Immature natural killer cell (primary cell): ENCODE measurements at regions not wholly inside any gene's neighbourhood (a gene's known extent, or its start where the extent isn't known, plus 50 kb on each side); places are given as distances from the start of the nearest gene placed in this dataset.

Source experiments
- DNase-seq, 3 donors: peaks; one replicate each; pipeline ENCODE4 v3.0.0; 2022; ENCODE audit warnings: mixed read lengths in 1 of 3
- H3K27ac Mint-ChIP-seq, 6 donors: one replicate each; pipeline ENCODE4 v1.8.0; 2020; ENCODE audit warnings: mixed read lengths in 6 of 6, mild to moderate bottlenecking in 5 of 6, inconsistent platforms in 4 of 6, moderate library complexity in 3 of 6
- H3K27me3 Mint-ChIP-seq, 3 donors: one replicate each; pipeline ENCODE4 v1.8.0; 2020 to 2021; ENCODE audit warnings: low read depth in 3 of 3, mild to moderate bottlenecking in 3 of 3, mixed read lengths in 3 of 3, moderate library complexity in 3 of 3, inconsistent platforms in 1 of 3
- H3K36me3 Mint-ChIP-seq, 3 donors: one replicate each; pipeline ENCODE4 v1.8.0; 2020; ENCODE audit warnings: mixed read lengths in 3 of 3, inconsistent platforms in 2 of 3, mild to moderate bottlenecking in 2 of 3
- H3K4me1 Mint-ChIP-seq, 2 donors: one replicate each; pipeline ENCODE4 v1.8.0; 2020; ENCODE audit warnings: inconsistent platforms in 2 of 2, mild to moderate bottlenecking in 2 of 2, mixed read lengths in 2 of 2, moderate library complexity in 1 of 2
- H3K4me3 Mint-ChIP-seq, 5 donors: one replicate each; pipeline ENCODE4 v1.8.0; 2020; ENCODE audit warnings: mild to moderate bottlenecking in 5 of 5, mixed read lengths in 5 of 5, inconsistent platforms in 3 of 5, moderate library complexity in 3 of 5
- H3K9me3 Mint-ChIP-seq, 6 donors: one replicate each; pipeline ENCODE4 v1.8.0; 2020; ENCODE audit warnings: mild to moderate bottlenecking in 6 of 6, mixed read lengths in 6 of 6, inconsistent platforms in 4 of 6, moderate library complexity in 3 of 6

DNA sequence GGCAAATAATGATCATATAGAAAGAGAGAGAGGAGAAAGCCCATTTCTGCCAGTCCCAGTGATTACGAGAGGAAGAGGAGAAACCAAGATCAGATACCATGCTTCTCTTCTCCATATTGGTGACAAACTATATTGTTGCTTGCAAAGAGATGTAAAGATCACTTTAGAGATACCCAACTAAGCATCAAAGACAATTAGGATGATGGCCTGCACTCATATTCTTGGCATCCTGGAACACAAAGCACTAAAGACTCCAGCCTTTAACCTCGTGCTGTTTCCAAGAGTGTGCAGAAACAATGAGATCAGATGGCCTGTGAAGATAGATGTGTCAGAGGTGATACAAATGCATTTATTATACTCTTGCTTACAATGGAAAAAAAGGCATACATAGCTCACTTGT, 170.7 kb upstream of the TP63 start:
- peaks cover 0 to 5% (median 0%) of the 10 kb centered on the region in 3 donors for H3K36me3 Mint-ChIP-seq
- H3K4me3 Mint-ChIP-seq, result no peak overlapping the region
- H3K4me1 Mint-ChIP-seq, result no peaks in the 10 kb centered on the region
- H3K27me3 Mint-ChIP-seq, result peaks cover 0 to 5% (median 2%) of the 10 kb centered on the region in 3 donors
- DNase-seq, result no peak
- H3K27ac Mint-ChIP-seq, result no peak overlapping the region
- H3K9me3 Mint-ChIP-seq, result peaks cover 0 to 11% (median under 1%) of the 10 kb centered on the region in 6 donors

DNA sequence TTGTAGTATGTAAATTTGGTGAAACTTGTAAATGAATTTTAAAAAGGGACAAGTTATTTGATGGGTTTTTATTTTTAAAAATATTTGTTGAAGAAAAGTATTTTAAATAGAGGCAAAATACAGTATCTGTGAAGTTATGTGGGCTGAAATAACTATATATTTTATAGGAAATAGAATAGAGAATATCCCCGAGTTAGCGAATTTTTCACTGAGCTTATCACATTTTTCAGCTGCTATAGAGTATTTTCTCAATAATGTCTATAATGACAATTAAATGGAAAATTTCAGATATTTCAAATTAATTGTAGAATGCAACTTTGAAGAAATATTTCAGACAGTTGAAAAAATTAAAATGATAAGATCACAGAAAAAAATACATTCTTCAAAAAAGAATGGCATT, 166.4 kb upstream of the TP63 start:
- H3K9me3 Mint-ChIP-seq, result peaks cover 0 to 4% (median 0%) of the 10 kb centered on the region in 6 donors
- no peak overlapping the region for H3K27ac Mint-ChIP-seq
- H3K4me3 Mint-ChIP-seq, result no peak overlapping the region
- DNase-seq, result no peak
- H3K27me3 Mint-ChIP-seq, result peaks cover 0 to 6% (median 3%) of the 10 kb centered on the region in 3 donors
- H3K4me1 Mint-ChIP-seq, result no peaks in the 10 kb centered on the region
- no peaks in the 10 kb centered on the region for H3K36me3 Mint-ChIP-seq

DNA sequence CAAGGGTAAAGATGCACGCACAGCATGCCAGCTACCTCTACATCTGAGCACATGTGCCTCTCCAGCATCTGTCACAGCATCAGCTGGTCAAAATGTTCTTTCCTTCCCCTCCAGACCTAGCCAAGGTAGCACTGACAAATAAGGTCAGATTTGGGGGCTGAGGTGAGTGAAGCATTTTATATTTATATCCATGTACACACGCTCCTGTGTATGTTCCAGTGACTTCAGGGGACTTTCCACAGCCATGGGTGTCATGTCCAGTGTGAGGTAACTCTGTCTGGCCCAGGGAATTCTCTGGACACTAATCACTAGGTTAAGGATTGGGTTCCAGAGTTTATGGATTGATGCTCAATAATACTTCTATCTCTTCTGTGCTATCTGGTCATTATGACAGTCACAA, 165.2 kb upstream of the TP63 start:
- H3K9me3 Mint-ChIP-seq, result peaks cover 0 to 4% (median 0%) of the 10 kb centered on the region in 6 donors
- DNase-seq, result no peak
- H3K27ac Mint-ChIP-seq, result no peak overlapping the region
- H3K27me3 Mint-ChIP-seq, result peaks cover 0 to 6% (median 2%) of the 10 kb centered on the region in 3 donors
- H3K4me1 Mint-ChIP-seq, result no peaks in the 10 kb centered on the region
- H3K4me3 Mint-ChIP-seq, result no peak overlapping the region
- H3K36me3 Mint-ChIP-seq, result no peaks in the 10 kb centered on the region

DNA sequence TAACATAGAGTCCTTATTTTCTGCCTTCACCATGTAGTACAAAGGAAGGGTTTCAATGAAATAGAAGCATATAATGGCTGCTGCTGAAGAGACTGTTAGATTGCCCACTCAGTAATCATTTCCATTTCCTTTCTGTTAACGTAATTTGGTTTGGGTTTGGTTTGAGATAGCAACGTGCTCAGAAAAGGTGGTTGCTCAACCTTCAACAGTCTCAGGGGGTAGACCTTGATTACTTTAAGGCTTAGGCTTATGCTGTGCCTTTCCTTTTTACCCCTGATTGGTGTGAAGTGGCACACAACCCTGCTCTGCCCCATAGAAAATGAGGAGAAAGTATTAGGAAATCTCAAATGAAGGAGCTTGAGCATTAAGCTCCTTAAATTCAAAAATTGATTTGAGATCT, 163.7 kb upstream of the TP63 start:
- Mint-ChIP-seq H3K4me3 (no peak overlapping the region), H3K4me1 (no peaks in the 10 kb centered on the region), H3K9me3 (peaks cover 0 to 2% (median 0%) of the 10 kb centered on the region in 6 donors), H3K27me3 (peaks cover 0 to 6% (median 2%) of the 10 kb centered on the region in 3 donors), H3K27ac (no peak overlapping the region), H3K36me3 (no peaks in the 10 kb centered on the region)
- no peak for DNase-seq

DNA sequence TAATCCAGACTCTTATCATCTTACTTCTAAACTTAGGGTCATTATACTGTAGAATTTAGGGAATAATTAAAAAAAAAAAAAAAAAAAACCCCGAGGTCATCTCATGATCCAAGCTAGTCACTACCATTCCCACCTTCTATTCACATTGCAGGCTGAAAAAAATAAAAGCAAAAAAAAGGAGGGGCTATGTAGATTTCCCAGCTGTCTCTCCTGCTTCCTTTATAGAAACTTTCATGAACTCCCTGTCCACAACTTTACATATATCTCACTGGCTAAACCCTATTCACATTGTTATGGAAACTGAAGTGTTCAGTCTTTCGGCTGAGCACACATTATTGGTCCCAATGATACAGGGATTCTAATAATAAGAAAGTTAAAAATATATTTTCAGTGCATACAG, 156.2 kb upstream of the TP63 start:
- H3K4me3 Mint-ChIP-seq, result no peak overlapping the region
- H3K9me3 Mint-ChIP-seq, result peaks cover 0 to 5% (median 0%) of the 10 kb centered on the region in 6 donors
- peaks cover 0 to 2% (median 0%) of the 10 kb centered on the region in 3 donors for H3K27me3 Mint-ChIP-seq
- H3K4me1 Mint-ChIP-seq, result no peaks in the 10 kb centered on the region
- H3K36me3 Mint-ChIP-seq, result no peaks in the 10 kb centered on the region
- DNase-seq, result no peak
- no peak overlapping the region for H3K27ac Mint-ChIP-seq

DNA sequence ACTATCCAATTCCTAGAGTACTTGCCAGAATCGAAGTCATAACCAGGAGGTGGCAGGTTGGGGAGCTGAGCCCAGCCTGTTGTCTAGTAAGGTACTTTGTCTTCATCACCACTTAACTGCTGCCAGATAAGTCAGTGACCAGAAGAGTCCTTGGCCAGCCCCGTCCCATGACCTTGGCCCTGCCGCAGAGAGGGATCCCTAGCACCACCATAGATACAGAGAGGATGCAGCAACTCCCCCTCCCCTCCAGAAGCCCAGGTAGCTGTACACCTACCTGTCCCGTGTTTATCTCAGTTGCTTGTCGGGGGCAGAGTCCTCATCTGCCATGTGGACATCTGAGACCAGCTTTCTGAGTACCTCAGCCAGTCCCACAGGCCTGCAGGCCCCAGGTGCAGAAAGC, 153.6 kb upstream of the TP63 start:
- Mint-ChIP-seq H3K9me3 (peaks cover 0 to 7% (median 0%) of the 10 kb centered on the region in 6 donors), H3K4me1 (no peaks in the 10 kb centered on the region), H3K4me3 (no peak overlapping the region), H3K36me3 (no peaks in the 10 kb centered on the region), H3K27ac (no peak overlapping the region), H3K27me3 (no peaks in the 10 kb centered on the region)
- DNase-seq, result no peak

DNA sequence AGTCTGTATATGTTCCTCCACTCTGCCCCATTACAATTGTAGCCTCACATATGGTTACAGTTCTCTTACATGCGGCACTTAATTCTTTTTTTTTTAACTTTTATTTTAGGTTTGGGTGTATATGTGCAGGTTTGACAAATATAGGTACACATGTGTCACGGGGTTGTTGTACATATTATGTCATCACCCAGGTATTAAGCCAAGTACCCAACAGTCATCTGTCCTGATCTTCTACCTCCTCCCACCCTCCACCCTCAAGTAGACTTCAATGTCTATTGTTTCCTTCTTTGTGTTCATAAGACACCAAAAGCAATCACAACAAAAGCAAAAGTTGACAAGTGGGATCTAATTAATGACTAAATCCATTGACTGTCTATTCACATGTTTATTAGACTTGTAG, 144.6 kb upstream of the TP63 start:
- H3K27me3 Mint-ChIP-seq, result peaks cover 0 to 2% (median 1%) of the 10 kb centered on the region in 3 donors
- no peaks in the 10 kb centered on the region for H3K36me3 Mint-ChIP-seq
- H3K27ac Mint-ChIP-seq, result no peak overlapping the region
- no peaks in the 10 kb centered on the region for H3K4me1 Mint-ChIP-seq
- DNase-seq, result no peak
- peaks cover 0 to 2% (median under 1%) of the 10 kb centered on the region in 6 donors for H3K9me3 Mint-ChIP-seq
- no peak overlapping the region for H3K4me3 Mint-ChIP-seq

DNA sequence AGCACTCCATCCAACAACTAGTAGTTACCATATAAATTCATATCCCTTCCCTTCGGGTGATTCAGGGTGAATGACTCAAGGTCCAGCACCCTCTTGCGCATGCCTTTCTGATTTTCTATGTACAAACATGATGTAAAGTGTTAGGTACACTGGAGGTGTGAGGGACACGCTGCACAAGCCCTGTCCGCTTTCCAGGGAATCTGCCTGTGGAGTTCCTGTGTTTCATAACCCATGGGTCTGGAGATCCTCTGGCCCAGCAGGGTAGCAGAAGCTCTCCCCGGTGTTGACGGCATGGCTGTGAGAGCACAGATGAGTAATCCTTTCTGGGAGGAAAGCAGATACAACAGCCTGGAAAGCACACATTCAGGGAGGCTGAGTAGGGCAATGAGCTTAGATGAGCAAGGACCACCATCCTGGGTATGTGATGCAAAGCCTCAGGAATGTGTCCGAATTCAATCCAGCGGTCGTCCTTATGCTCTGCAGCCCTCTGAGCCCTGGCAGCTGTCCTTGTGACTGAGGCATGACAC, 142.9 kb upstream of the TP63 start:
- H3K27me3 Mint-ChIP-seq, result peaks cover 0 to 2% (median 2%) of the 10 kb centered on the region in 3 donors
- no peak for DNase-seq
- H3K27ac Mint-ChIP-seq, result no peak overlapping the region
- no peak overlapping the region for H3K4me3 Mint-ChIP-seq
- no peaks in the 10 kb centered on the region for H3K36me3 Mint-ChIP-seq
- H3K4me1 Mint-ChIP-seq, result no peaks in the 10 kb centered on the region
- H3K9me3 Mint-ChIP-seq, result peaks cover 0 to 2% (median 0%) of the 10 kb centered on the region in 6 donors

DNA sequence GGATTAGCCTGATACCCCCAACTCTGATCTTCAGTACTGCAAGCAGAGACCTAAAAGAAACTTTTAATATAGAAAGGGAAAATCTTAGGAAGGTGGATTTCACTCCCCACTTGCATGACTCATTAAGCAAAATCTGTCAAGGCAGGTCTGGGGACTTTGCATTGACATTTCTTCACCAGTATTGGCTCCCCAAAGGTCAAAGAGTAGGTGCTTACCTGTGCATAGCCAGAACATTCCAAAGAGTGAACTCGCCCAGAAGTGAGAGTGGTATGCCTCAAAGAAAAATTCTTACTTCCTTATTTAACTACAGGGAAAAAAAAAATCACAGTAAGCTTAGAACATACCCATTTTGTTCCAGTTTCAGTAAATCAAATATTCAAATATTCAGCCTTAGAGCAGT, 140.9 kb upstream of the TP63 start:
- peaks cover 0 to 2% (median 2%) of the 10 kb centered on the region in 3 donors for H3K27me3 Mint-ChIP-seq
- H3K4me1 Mint-ChIP-seq, result no peaks in the 10 kb centered on the region
- DNase-seq, result no peak
- H3K27ac Mint-ChIP-seq, result no peak overlapping the region
- no peaks in the 10 kb centered on the region for H3K36me3 Mint-ChIP-seq
- peaks cover 0 to 2% (median under 1%) of the 10 kb centered on the region in 6 donors for H3K9me3 Mint-ChIP-seq
- H3K4me3 Mint-ChIP-seq, result no peak overlapping the region

DNA sequence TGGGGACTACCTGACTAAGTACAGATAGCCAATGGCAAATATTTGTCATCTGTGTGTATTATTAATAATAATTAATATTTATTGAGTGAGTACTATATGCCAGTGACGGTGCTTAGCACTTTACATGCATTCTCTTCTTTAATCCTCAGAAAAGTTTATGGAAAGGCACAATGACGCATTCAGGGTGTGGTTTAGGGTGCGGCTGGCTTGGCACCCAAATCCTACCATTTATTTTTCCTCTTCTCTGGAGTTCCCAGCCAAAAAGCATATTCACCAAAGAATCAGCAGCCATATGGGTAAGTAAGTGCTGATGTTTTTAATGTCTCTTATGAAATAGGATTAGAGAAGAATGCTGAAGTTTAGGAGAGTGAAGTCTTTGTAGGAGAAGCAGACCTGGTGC, 140.4 kb upstream of the TP63 start:
- Mint-ChIP-seq H3K27me3 (peaks cover 0 to 2% (median 2%) of the 10 kb centered on the region in 3 donors), H3K9me3 (peaks cover 0 to 2% (median 0%) of the 10 kb centered on the region in 6 donors), H3K4me1 (no peaks in the 10 kb centered on the region), H3K4me3 (no peak overlapping the region), H3K27ac (no peak overlapping the region), H3K36me3 (no peaks in the 10 kb centered on the region)
- DNase-seq, result no peak

DNA sequence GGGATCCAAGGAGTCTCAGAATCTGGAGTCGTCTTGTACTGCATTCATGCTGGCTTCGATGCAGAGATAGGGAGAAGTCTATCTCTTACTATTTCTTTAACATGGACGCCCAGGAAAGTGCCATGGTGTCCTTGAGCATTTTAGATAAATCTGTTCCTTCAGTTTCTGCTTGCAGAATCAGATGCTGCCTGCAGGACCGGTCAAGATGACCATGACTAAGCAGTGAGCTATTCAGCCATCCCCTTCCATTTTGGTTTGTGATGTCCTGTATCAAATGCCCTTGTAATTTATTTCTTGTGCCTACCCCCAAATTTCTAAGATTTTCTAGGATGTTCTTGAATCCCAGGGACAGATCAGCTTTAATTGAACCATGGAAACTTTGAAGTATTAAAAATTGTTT, 139.4 kb upstream of the TP63 start:
- H3K4me3 Mint-ChIP-seq, result no peak overlapping the region
- H3K9me3 Mint-ChIP-seq, result peaks cover 0 to 2% (median 0%) of the 10 kb centered on the region in 6 donors
- H3K27me3 Mint-ChIP-seq, result peaks cover 0 to 2% (median 1%) of the 10 kb centered on the region in 3 donors
- H3K4me1 Mint-ChIP-seq, result no peaks in the 10 kb centered on the region
- H3K36me3 Mint-ChIP-seq, result no peaks in the 10 kb centered on the region
- no peak for DNase-seq
- H3K27ac Mint-ChIP-seq, result no peak overlapping the region

DNA sequence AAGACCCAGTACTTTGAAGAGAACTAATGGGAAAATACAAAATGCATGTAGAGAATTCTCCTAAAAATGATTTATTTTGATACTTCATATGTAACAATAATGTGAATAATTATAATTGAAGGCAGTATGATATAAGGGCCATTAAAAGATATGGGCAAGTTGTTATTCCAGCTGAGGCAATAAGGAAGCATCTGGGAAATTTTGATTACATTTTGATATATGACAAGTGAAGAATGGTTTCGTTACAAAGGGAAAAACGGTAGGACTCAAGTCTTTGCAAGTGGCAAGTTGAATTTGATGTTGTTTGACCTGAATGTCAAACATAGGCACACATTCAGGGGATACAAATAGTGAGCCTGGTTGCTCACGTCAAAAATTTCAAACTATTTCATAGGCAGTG, 137.9 kb upstream of the TP63 start:
- no peaks in the 10 kb centered on the region for H3K36me3 Mint-ChIP-seq
- H3K4me3 Mint-ChIP-seq, result no peak overlapping the region
- DNase-seq, result no peak
- no peak overlapping the region for H3K27ac Mint-ChIP-seq
- peaks cover 0 to 2% (median 1%) of the 10 kb centered on the region in 3 donors for H3K27me3 Mint-ChIP-seq
- H3K9me3 Mint-ChIP-seq, result peaks cover 0 to 3% (median 0%) of the 10 kb centered on the region in 6 donors
- H3K4me1 Mint-ChIP-seq, result no peaks in the 10 kb centered on the region

DNA sequence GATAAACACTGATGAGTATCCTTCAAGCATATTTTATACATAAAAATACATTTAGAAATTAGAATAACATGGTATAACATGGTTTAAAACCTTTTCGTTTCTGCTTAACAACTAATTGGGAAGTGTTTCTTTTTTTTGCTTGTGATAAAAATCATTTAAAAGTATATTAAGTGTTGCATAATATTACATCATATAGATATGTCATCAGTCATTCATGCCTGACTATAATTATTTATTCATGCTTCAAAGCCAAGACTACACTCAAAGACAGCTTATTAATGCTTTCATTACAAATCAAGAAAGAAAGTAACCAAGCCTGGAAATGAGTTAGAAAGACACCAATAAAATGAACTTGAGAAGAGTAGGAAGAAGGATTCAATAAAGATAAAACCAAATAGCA, 136.6 kb upstream of the TP63 start:
- DNase-seq, result no peak
- no peaks in the 10 kb centered on the region for H3K36me3 Mint-ChIP-seq
- no peaks in the 10 kb centered on the region for H3K4me1 Mint-ChIP-seq
- H3K27ac Mint-ChIP-seq, result no peak overlapping the region
- H3K27me3 Mint-ChIP-seq, result peaks cover 0 to 1% (median 0%) of the 10 kb centered on the region in 3 donors
- H3K4me3 Mint-ChIP-seq, result no peak overlapping the region
- H3K9me3 Mint-ChIP-seq, result peaks cover 0 to 6% (median 0%) of the 10 kb centered on the region in 6 donors

DNA sequence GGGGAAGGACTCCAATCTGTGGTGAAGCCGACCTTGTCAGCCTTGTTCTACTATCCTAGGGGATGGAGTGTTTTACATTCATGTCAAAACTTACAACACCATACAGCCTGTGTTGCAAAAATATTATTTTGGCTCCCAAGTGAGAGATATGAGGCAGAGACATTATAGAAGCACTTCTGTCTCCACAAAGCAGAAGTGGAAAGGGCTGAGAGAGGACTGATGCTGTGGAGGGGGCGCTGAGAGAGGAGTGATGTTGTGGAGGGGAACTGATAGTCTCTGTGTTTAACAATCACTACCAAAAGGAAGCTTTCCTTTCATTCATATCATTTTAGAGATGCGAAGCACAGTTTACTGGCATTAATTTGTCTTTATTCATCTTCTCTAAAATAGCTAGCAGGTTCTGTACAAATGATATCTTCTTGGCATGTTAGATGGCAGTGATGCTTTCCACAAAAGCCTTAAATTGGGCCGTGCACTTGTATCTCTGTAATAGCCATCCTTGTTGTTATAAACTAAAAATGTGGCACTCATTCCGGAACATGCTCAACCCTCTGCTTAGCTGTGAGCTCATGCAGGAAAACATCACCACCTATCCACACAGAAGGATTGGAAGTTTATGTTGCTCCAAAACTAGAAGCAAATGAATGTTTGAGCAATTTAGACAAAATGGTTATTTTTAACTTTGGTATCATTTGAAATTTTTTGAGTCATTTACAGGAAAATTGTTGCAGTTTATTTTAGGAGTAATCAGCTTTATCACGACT, 134.6 kb upstream of the TP63 start:
- Mint-ChIP-seq H3K4me3 (no peak overlapping the region), H3K36me3 (no peaks in the 10 kb centered on the region), H3K4me1 (no peaks in the 10 kb centered on the region), H3K27me3 (peaks cover 0 to 1% (median 0%) of the 10 kb centered on the region in 3 donors), H3K27ac (no peak overlapping the region), H3K9me3 (peaks cover 0 to 12% (median 0%) of the 10 kb centered on the region in 6 donors)
- no peak for DNase-seq
